ENCODE measurements at regions not wholly inside any gene's neighbourhood (a gene's known extent, or its start where the extent isn't known, plus 50 kb on each side); places are given as distances from the start of the nearest gene placed in this dataset.

DNA sequence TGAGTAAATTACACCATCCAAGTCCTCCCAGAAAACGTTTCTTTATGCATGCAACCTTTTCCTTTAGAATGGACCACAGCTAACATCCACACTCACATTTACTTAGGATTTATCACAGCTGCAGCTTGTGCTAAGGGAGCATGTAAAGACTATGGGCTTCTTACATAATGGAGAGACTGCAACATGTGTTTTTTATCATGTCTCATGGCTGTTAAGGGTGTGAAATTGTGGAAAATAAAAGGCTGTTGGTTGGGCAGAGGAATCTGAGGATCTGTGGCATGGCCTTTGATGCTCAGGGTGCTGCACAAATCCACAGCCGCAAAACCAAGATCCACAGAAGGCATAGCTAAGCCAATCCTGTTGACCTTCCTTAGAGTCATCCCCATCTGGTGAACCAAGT is 112.0 kb upstream of the MTNR1B start:
- Histone ChIP-seq H3K4me2 (no peak overlapping the region), H3K4me1 (ENCODE audit: control insufficient read depth in 1 of 2, insufficient read depth in 2 of 2, low read depth in 1 of 2, low read length in 1 of 2) (peaks cover 0 to 14% of the 10 kb centered on the region in 2 experiments; a peak in 2 of 4 replicates), H3K27ac (ENCODE audit: low read depth in 2 of 2, low read length in 1 of 2) (no peak overlapping the region), H3F3A (replicated peaks; ENCODE audit: insufficient read depth) (no peaks in the 10 kb centered on the region), H3K79me2 (ENCODE audit: insufficient read depth) (no peaks in the 10 kb centered on the region), H3K4me3 (ENCODE audit: low read depth in 2 of 2, low read length in 1 of 2) (no peak overlapping the region), H3K9ac (no peak overlapping the region), H4K20me1 (ENCODE audit: insufficient read depth) (no peaks in the 10 kb centered on the region), H3K9me3 (no peaks in the 10 kb centered on the region), H3K9me2 (no peaks in the 10 kb centered on the region), H3K36me3 (replicated peaks in 1 of 2; ENCODE audit: control insufficient read depth in 1 of 2, insufficient read depth in 2 of 2, low read length in 1 of 2) (no peaks in the 10 kb centered on the region), H3K27me3 (ENCODE audit: insufficient read depth) (no peaks in the 10 kb centered on the region), H2AFZ (ENCODE audit: low read depth) (no peak overlapping the region)
- no peak for DNase-seq
- CTCF ChIA-PET, result interaction anchor here (1.0 to 3.5 kb wide), 4 partner anchors 10 to 45 kb away, joined by 3 to 13 read pairs (median 4); no protein-coding TSS in a partner anchor
- 43% methylated on average over 2 of the region's 2 CpGs for WGBS (ENCODE audit: low lambda C conversion rate)
- POLR2A ChIA-PET, result no interaction called here
- TF ChIP-seq GATA2 (CRISPR knock-in tag; IDR thresholded peaks at IDR 0.05) (no peak), TAF1 (IDR thresholded peaks at IDR 0.05; ENCODE audit: borderline replicate concordance, low read depth, low read length) (no peak), RFX5 (IDR thresholded peaks at IDR 0.05; ENCODE audit: low read length) (no peak), MXI1 (IDR thresholded peaks at IDR 0.05; ENCODE audit: low read depth, low read length) (no peak), RCOR1 (IDR thresholded peaks at IDR 0.05; ENCODE audit: low read length) (no peak), MAX (IDR thresholded peaks at IDR 0.05; ENCODE audit: low read depth) (no peak), FOXJ3 (CRISPR knock-in tag; IDR thresholded peaks at IDR 0.05) (no peak), TEAD4 (IDR thresholded peaks at IDR 0.05; ENCODE audit: borderline replicate concordance, insufficient read depth) (no peak), MEF2A (IDR thresholded peaks at IDR 0.05; ENCODE audit: borderline replicate concordance, low read depth) (no peak), RAD21 (IDR thresholded peaks at IDR 0.05; ENCODE audit: low read length) (no peak), FOSL2 (IDR thresholded peaks at IDR 0.05; ENCODE audit: borderline replicate concordance, low read depth) (no peak), SMC3 (IDR thresholded peaks at IDR 0.05; ENCODE audit: low read depth, low read length) (no peak)
- TF ChIP-seq, protein P1, sequence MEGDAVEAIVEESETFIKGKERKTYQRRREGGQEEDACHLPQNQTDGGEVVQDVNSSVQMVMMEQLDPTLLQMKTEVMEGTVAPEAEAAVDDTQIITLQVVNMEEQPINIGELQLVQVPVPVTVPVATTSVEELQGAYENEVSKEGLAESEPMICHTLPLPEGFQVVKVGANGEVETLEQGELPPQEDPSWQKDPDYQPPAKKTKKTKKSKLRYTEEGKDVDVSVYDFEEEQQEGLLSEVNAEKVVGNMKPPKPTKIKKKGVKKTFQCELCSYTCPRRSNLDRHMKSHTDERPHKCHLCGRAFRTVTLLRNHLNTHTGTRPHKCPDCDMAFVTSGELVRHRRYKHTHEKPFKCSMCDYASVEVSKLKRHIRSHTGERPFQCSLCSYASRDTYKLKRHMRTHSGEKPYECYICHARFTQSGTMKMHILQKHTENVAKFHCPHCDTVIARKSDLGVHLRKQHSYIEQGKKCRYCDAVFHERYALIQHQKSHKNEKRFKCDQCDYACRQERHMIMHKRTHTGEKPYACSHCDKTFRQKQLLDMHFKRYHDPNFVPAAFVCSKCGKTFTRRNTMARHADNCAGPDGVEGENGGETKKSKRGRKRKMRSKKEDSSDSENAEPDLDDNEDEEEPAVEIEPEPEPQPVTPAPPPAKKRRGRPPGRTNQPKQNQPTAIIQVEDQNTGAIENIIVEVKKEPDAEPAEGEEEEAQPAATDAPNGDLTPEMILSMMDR (IDR thresholded peaks at IDR 0.05), result no peak

GRCh38 chr11:92859156-92859690 is 110.2 kb upstream of the MTNR1B start:
- Histone ChIP-seq H2AFZ (ENCODE audit: low read depth) (no peak overlapping the region), H3K9me2 (no peaks in the 10 kb centered on the region), H3K4me1 (ENCODE audit: control insufficient read depth in 1 of 2, insufficient read depth in 2 of 2, low read depth in 1 of 2, low read length in 1 of 2) (peaks cover 0 to 4% of the 10 kb centered on the region in 2 experiments; a peak in 1 of 4 replicates), H4K20me1 (ENCODE audit: insufficient read depth) (no peaks in the 10 kb centered on the region), H3K27ac (ENCODE audit: low read depth in 2 of 2, low read length in 1 of 2) (no peak overlapping the region), H3K27me3 (ENCODE audit: insufficient read depth) (no peaks in the 10 kb centered on the region), H3K4me2 (no peak overlapping the region), H3K79me2 (ENCODE audit: insufficient read depth) (no peaks in the 10 kb centered on the region), H3K36me3 (replicated peaks in 1 of 2; ENCODE audit: control insufficient read depth in 1 of 2, insufficient read depth in 2 of 2, low read length in 1 of 2) (no peaks in the 10 kb centered on the region), H3K4me3 (ENCODE audit: low read depth in 2 of 2, low read length in 1 of 2) (no peak overlapping the region), H3K9me3 (no peaks in the 10 kb centered on the region), H3K9ac (no peak overlapping the region), H3F3A (replicated peaks; ENCODE audit: insufficient read depth) (no peaks in the 10 kb centered on the region)
- ChIA-PET POLR2A (no interaction called here), CTCF (interaction anchor here (1.9 to 3.5 kb wide), 2 partner anchors 8 to 27 kb away, joined by 5 to 13 read pairs; no protein-coding TSS in a partner anchor)
- DNase-seq, result no peak
- 65% methylated on average over 8 of the region's 8 CpGs for WGBS (ENCODE audit: low lambda C conversion rate)
- TF ChIP-seq, protein P2, sequence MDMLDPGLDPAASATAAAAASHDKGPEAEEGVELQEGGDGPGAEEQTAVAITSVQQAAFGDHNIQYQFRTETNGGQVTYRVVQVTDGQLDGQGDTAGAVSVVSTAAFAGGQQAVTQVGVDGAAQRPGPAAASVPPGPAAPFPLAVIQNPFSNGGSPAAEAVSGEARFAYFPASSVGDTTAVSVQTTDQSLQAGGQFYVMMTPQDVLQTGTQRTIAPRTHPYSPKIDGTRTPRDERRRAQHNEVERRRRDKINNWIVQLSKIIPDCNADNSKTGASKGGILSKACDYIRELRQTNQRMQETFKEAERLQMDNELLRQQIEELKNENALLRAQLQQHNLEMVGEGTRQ (IDR thresholded peaks at IDR 0.05; ENCODE audit: borderline replicate concordance, low read depth, low read length), result no peak
- TF ChIP-seq FOXM1 (IDR thresholded peaks at IDR 0.05; ENCODE audit: low read depth) (no peak), JUND (IDR thresholded peaks at IDR 0.05) (no peak), USF1 (IDR thresholded peaks at IDR 0.05; ENCODE audit: borderline replicate concordance, low read depth) (no peak), RAD21 (IDR thresholded peaks at IDR 0.05; ENCODE audit: low read length) (no peak), NFIC (IDR thresholded peaks at IDR 0.05; ENCODE audit: borderline replicate concordance) (no peak), TEAD4 (IDR thresholded peaks at IDR 0.05; ENCODE audit: borderline replicate concordance, insufficient read depth) (no peak), SIN3A (IDR thresholded peaks at IDR 0.05; ENCODE audit: borderline replicate concordance, low read depth, low read length) (no peak), TCF12 (IDR thresholded peaks at IDR 0.05) (no peak), RXRA (IDR thresholded peaks at IDR 0.05; ENCODE audit: borderline replicate concordance, low read depth) (no peak), FOSL2 (IDR thresholded peaks at IDR 0.05; ENCODE audit: borderline replicate concordance, low read depth) (no peak), GATA2 (CRISPR knock-in tag; IDR thresholded peaks at IDR 0.05) (no peak), GABPA (IDR thresholded peaks at IDR 0.05; ENCODE audit: low read depth) (no peak)
- TF ChIP-seq, protein P1 (IDR thresholded peaks at IDR 0.05), result no peak

Data from SK-N-SH (cell line).